Activated CD4-positive, alpha-beta T cell treated with anti-CD3 and anti-CD28 coated beads, Interleukin-2, amount 10 ng/mL, durations not matched to agents 24 days and 14 days (primary cell): ENCODE measurements at regions not wholly inside any gene's neighbourhood (a gene's known extent, or its start where the extent isn't known, plus 50 kb on each side); places are given as distances from the start of the nearest gene placed in this dataset.

ENCODE experiments used
- DNase-seq: peaks from one replicate; pipeline ENCODE4 v3.0.0; 2022
- H3K27ac Mint-ChIP-seq: one replicate; pipeline ENCODE4 v1.8.0; 2022; ENCODE audit warnings: mild to moderate bottlenecking, mixed read lengths
- H3K27me3 Mint-ChIP-seq: one replicate; pipeline ENCODE4 v1.8.0; 2022; ENCODE audit warnings: mixed read lengths
- H3K36me3 Mint-ChIP-seq: one replicate; pipeline ENCODE4 v1.8.0; 2022; ENCODE audit warnings: low read depth, mild to moderate bottlenecking, mixed read lengths
- H3K4me1 Mint-ChIP-seq: one replicate; pipeline ENCODE4 v1.8.0; 2021; ENCODE audit warnings: mixed read lengths
- H3K4me3 Mint-ChIP-seq: one replicate; pipeline ENCODE4 v1.8.0; 2022; ENCODE audit warnings: mild to moderate bottlenecking, moderate library complexity, mixed read lengths
- H3K9me3 Mint-ChIP-seq: one replicate; pipeline ENCODE4 v1.8.0; 2021; ENCODE audit warnings: mixed read lengths
- intact Hi-C: fragments of 100-400 bp; cut with micrococcal nuclease; formaldehyde crosslinking; loops from one replicate; pipeline ENCODE4 v1.15.1; 2023

DNA sequence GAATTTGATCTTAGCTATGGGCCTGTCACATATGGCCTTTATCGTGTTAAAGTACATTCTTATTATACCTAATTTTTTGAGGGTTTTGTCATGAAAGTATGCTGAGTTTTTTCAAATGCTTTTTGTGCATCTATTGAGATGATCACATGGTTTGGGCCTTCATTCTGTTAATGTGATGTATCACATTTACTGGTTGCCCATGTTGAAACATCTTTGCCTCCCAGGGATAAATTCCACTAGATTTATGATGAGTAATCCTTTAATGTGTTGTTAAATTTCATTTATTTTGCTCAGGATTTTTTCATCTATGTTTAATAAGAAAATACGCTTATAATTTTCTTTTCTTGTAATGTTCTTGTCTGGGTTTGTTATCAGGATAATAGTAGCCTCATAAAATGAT, 442.0 kb downstream of the MDFIC start:
- Mint-ChIP-seq H3K4me1 (no peaks in the 10 kb centered on the region), H3K9me3 (no peaks in the 10 kb centered on the region)
- intact Hi-C loops = no loop called here

GRCh38 chr7:115359955-115360354, 438.1 kb downstream of the MDFIC start:
- DNase-seq = no peak
- Mint-ChIP-seq H3K36me3 (no peaks in the 10 kb centered on the region), H3K27ac (no peak overlapping the region), H3K4me1 (no peaks in the 10 kb centered on the region), H3K4me3 (no peak overlapping the region), H3K9me3 (no peaks in the 10 kb centered on the region), H3K27me3 (no peaks in the 10 kb centered on the region)
- intact Hi-C loops = no loop called here

More for the DNA sequence above, 442.0 kb downstream of the MDFIC start:
- DNase-seq = no peak
- no peaks in the 10 kb centered on the region for H3K36me3 Mint-ChIP-seq
- H3K27me3 Mint-ChIP-seq = no peaks in the 10 kb centered on the region
- H3K27ac Mint-ChIP-seq = no peak overlapping the region
- no peak overlapping the region for H3K4me3 Mint-ChIP-seq

- intact Hi-C loops = no loop called here
- no peaks in the 10 kb centered on the region for H3K36me3 Mint-ChIP-seq
- no peaks in the 10 kb centered on the region for H3K9me3 Mint-ChIP-seq
- no peak for DNase-seq
- no peaks in the 10 kb centered on the region for H3K4me1 Mint-ChIP-seq
- H3K27ac Mint-ChIP-seq = no peak overlapping the region
- no peak overlapping the region for H3K4me3 Mint-ChIP-seq
- no peaks in the 10 kb centered on the region for H3K27me3 Mint-ChIP-seq
These were observed 437.2 kb downstream of the MDFIC start for GRCh38 chr7:115359119-115359518.

DNA sequence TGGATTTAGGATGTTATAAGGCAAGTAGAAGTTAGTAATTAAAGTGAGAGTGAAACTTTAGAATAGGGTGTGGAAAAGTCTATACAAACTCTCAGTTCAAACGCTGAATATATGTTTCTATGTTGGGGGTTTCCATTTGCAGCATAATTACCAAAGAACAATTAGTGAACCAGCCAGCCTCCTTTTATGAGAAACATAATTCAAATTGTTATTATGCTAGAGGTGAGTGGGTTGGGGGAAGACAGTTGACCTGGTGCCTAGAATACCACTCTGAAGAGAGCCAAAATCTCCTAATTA, 435.8 kb downstream of the MDFIC start:
- no peaks in the 10 kb centered on the region for H3K4me1 Mint-ChIP-seq
- H3K9me3 Mint-ChIP-seq = no peaks in the 10 kb centered on the region
- H3K27me3 Mint-ChIP-seq = no peaks in the 10 kb centered on the region
- H3K36me3 Mint-ChIP-seq = no peaks in the 10 kb centered on the region
- intact Hi-C loops = no loop called here
- H3K4me3 Mint-ChIP-seq = no peak overlapping the region
- H3K27ac Mint-ChIP-seq = no peak overlapping the region
- DNase-seq = no peak

- H3K4me1 Mint-ChIP-seq = no peaks in the 10 kb centered on the region
- no peaks in the 10 kb centered on the region for H3K9me3 Mint-ChIP-seq
- no peak overlapping the region for H3K4me3 Mint-ChIP-seq
- DNase-seq = no peak
- H3K27ac Mint-ChIP-seq = no peak overlapping the region
- no peaks in the 10 kb centered on the region for H3K27me3 Mint-ChIP-seq
- intact Hi-C loops = no loop called here
- no peaks in the 10 kb centered on the region for H3K36me3 Mint-ChIP-seq
These were observed 435.3 kb downstream of the MDFIC start for GRCh38 chr7:115356999-115357702.

DNA sequence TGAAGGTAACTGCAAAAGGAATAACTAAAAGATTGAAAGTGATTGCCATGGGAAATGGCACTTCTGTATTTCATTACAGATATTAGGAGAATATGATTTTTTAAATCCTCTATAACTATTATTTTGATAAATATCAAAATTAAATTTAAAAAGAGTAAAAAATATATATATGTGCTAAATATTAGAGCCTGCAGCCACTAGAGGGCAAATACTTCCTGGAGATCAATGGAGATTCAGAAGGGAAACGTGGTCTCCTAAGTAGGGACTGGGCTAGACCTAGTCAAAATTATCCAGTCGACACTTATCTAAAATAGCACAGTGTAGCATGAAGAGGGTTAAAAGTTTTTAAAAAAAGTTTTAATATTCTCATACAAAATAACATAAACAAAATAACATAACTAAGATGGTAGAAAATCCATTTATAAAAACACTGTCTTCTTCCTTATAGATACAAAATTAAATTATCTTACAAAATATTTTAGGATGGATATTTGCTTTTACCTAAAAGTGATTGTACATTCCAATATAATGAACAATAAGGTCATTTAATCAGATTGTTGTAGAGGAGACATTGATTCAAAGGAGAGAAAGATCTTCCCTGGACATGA, 434.3 kb downstream of the MDFIC start:
- Mint-ChIP-seq H3K4me1 (no peaks in the 10 kb centered on the region), H3K27ac (no peak overlapping the region), H3K9me3 (no peaks in the 10 kb centered on the region), H3K36me3 (no peaks in the 10 kb centered on the region), H3K27me3 (no peaks in the 10 kb centered on the region), H3K4me3 (no peak overlapping the region)
- intact Hi-C loops = no loop called here
- no peak for DNase-seq

DNA sequence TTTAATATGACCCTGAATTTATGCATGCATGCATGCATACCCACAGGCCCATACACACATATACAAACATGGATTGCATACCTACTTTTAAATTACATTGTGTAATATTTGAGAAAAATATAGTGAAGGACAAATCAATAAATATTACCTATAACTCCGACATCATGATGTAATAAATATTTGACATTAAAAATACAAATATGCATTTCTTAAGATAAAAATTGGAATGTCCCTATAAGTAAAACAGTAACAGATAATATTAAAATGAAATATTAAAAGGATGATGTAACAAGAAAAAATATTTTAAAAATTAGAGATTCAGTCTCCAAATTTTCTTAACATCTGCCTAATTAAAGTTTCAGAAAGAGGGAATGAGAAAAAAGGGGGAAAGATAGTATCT, 433.0 kb downstream of the MDFIC start:
- Mint-ChIP-seq H3K4me3 (no peak overlapping the region), H3K27me3 (no peaks in the 10 kb centered on the region), H3K4me1 (no peaks in the 10 kb centered on the region), H3K27ac (no peak overlapping the region), H3K36me3 (no peaks in the 10 kb centered on the region), H3K9me3 (no peaks in the 10 kb centered on the region)
- intact Hi-C loops = no loop called here
- DNase-seq = no peak

DNA sequence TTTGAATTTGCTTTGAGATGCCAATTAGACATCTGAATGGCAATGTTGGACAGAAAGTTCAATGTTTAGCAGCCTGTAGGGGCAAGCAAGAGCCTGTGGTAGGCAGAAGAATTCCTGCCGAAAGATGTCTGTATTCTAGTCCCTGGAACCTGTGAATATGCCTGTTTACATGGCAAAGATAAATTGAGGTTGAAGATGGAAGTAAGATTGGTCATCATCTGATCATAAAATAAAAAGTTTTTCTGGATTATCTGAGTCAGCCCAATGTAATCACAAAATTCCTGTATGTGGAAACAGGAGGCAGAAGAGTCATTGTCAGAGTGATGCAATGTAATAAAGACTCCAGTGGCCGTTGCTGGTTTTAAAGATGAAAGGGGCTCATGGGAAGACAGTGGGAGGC, 430.5 kb downstream of the MDFIC start:
- intact Hi-C loops = no loop called here
- Mint-ChIP-seq H3K9me3 (no peaks in the 10 kb centered on the region), H3K27me3 (peaks cover 2% of the 10 kb centered on the region), H3K36me3 (no peaks in the 10 kb centered on the region), H3K27ac (no peak overlapping the region), H3K4me1 (no peaks in the 10 kb centered on the region), H3K4me3 (no peak overlapping the region)
- no peak for DNase-seq

DNA sequence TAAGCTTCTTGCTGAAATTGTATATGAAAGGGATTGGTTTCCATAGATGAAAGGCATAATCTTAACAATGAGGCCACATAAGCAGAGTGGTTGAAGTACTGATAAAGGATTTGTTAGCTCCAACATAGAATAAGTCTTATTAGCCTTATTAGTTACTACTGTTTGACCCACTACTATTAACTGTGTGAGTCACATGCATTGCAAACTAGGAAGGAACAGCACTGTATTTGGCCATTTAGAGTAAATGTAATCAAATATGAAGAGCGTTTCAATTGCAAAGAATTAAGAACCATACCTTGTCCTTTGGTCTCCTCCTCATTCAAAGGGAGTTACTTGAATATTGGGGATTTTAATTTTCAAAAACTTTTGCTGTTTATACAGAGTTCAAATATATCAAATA, 428.9 kb downstream of the MDFIC start:
- no peak for DNase-seq
- Mint-ChIP-seq H3K27me3 (peaks cover 4% of the 10 kb centered on the region), H3K4me3 (no peak overlapping the region), H3K27ac (no peak overlapping the region), H3K4me1 (no peaks in the 10 kb centered on the region), H3K9me3 (no peaks in the 10 kb centered on the region), H3K36me3 (no peaks in the 10 kb centered on the region)
- intact Hi-C loops = no loop called here

GRCh38 chr7:115349635-115350034, 427.7 kb downstream of the MDFIC start:
- no peak for DNase-seq
- Mint-ChIP-seq H3K4me3 (no peak overlapping the region), H3K27ac (no peak overlapping the region), H3K9me3 (no peaks in the 10 kb centered on the region), H3K36me3 (no peaks in the 10 kb centered on the region), H3K4me1 (no peaks in the 10 kb centered on the region), H3K27me3 (peaks cover 4% of the 10 kb centered on the region)
- intact Hi-C loops = no loop called here

GRCh38 chr7:115346685-115347084, 424.8 kb downstream of the MDFIC start:
- H3K9me3 Mint-ChIP-seq = no peaks in the 10 kb centered on the region
- intact Hi-C loops = no loop called here
- no peak for DNase-seq
- H3K36me3 Mint-ChIP-seq = no peaks in the 10 kb centered on the region
- no peak overlapping the region for H3K27ac Mint-ChIP-seq
- H3K4me1 Mint-ChIP-seq = no peaks in the 10 kb centered on the region
- H3K27me3 Mint-ChIP-seq = peaks cover 4% of the 10 kb centered on the region
- H3K4me3 Mint-ChIP-seq = no peak overlapping the region

GRCh38 chr7:115340828-115341227, 418.9 kb downstream of the MDFIC start:
- DNase-seq = no peak
- peaks cover 8% of the 10 kb centered on the region for H3K27me3 Mint-ChIP-seq
- no peak overlapping the region for H3K27ac Mint-ChIP-seq
- H3K9me3 Mint-ChIP-seq = no peaks in the 10 kb centered on the region
- H3K36me3 Mint-ChIP-seq = no peaks in the 10 kb centered on the region
- intact Hi-C loops = no loop called here
- no peaks in the 10 kb centered on the region for H3K4me1 Mint-ChIP-seq
- no peak overlapping the region for H3K4me3 Mint-ChIP-seq

DNA sequence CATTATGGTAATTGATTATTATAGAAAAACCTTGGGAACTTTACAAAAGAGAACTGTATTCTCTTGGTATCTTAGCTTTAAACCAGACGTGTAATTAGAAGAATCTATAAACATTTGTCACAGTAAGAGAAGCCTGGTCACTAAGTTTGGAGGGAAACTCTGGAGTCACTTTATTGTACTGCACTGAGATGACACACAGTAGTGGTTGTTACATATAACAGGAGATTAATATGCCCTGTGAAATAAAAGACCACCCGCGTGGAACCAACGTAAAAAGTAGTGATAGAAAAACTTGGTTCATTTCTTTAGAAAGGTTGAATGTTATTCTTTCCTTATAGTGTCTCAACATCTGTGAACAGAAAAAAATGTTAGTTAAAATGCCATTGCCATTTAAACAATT, 416.1 kb downstream of the MDFIC start:
- Mint-ChIP-seq H3K27me3 (peaks cover 7% of the 10 kb centered on the region), H3K9me3 (no peaks in the 10 kb centered on the region), H3K4me1 (no peaks in the 10 kb centered on the region), H3K36me3 (no peaks in the 10 kb centered on the region), H3K4me3 (no peak overlapping the region), H3K27ac (no peak overlapping the region)
- intact Hi-C loops = no loop called here
- no peak for DNase-seq

- DNase-seq = no peak
- H3K27me3 Mint-ChIP-seq = peaks cover 4% of the 10 kb centered on the region
- H3K27ac Mint-ChIP-seq = no peak overlapping the region
- intact Hi-C loops = no loop called here
- no peaks in the 10 kb centered on the region for H3K36me3 Mint-ChIP-seq
- no peaks in the 10 kb centered on the region for H3K9me3 Mint-ChIP-seq
- H3K4me3 Mint-ChIP-seq = no peak overlapping the region
- no peaks in the 10 kb centered on the region for H3K4me1 Mint-ChIP-seq
These were observed 410.8 kb downstream of the MDFIC start for GRCh38 chr7:115332691-115333090.

GRCh38 chr7:115329006-115329405, 407.1 kb downstream of the MDFIC start:
- H3K4me3 Mint-ChIP-seq = no peak overlapping the region
- no peaks in the 10 kb centered on the region for H3K9me3 Mint-ChIP-seq
- no peak overlapping the region for H3K27ac Mint-ChIP-seq
- no peak for DNase-seq
- H3K4me1 Mint-ChIP-seq = no peaks in the 10 kb centered on the region
- no peaks in the 10 kb centered on the region for H3K27me3 Mint-ChIP-seq
- H3K36me3 Mint-ChIP-seq = no peaks in the 10 kb centered on the region
- intact Hi-C loops = no loop called here
